Neural progenitor cell (in vitro differentiated cells): ENCODE measurements at regions not wholly inside any gene's neighbourhood (a gene's known extent, or its start where the extent isn't known, plus 50 kb on each side); places are given as distances from the start of the nearest gene placed in this dataset.

Experiments used
- EZH2 ChIP-seq: fragments of 200-600 bp; sonication (generic); IDR thresholded peaks from 2 replicates; pipeline ENCODE4 v1.6.1; 2017; ENCODE audit warnings: antibody characterized with exemption, mild to moderate bottlenecking, moderate library complexity
- EZH2phosphoT487 ChIP-seq: fragments of 200-600 bp; sonication (generic); IDR thresholded peaks from 2 replicates; pipeline ENCODE4 v1.6.1; 2017; ENCODE audit warnings: antibody characterized with exemption

DNA sequence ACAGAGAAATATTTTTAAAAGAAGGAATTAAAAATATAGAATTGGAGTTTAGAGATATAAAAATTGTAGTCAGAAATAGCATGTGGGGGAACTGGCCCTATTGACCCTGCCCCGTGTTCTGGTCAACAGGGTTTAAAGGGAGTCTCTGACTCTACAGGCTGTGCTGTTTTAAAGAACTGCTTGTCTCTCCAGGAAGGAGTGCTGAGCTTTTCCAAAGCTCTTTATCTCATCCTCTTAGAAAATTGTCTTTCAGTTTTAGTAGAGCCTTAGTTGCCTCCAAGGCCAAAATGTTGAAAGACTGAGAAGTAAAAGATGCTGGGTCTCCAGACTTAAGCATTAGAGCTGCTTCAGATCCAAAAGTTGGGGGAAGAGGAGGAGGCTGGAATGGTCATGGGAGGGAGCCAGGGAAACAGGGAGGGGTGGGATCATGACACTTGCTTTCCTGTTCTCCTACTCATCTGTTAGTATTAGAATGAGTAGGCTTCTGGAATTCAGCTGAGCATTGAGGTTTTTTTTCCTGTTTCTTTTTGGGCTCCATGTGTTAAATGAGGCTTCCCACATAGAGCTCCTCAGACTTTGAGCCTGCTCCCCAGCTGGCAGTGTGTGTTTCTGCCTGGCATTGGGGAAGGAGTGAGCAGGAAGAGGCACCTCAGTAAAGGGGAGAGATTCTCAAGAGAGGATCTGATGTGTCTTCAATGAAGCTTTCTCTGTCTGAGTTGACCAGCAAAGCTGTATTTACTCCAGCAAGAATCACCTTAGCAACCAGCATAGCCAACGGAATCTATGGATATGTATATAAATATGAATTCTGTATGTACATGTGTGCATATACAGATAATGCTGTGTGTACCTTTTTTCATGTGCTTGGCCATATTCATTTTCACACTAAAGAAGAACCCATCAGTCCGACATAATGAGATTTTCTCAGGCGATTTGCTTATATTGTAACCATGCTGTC is 186.8 kb upstream of the FBXO11 start:
- TF ChIP-seq EZH2 (no peak), EZH2phosphoT487 (no peak)
